ENCODE measurements at regions not wholly inside any gene's neighbourhood (a gene's known extent, or its start where the extent isn't known, plus 50 kb on each side); places are given as distances from the start of the nearest gene placed in this dataset.

GRCh38 chr6:93554018-93554417, 134.7 kb upstream of the EPHA7 start:
- H3K9me3 ChIP-seq = no peaks in the 10 kb centered on the region
- 90 to 94% methylated on average over 2 of the region's 2 CpGs for WGBS, 2 donors
- H3K27me3 ChIP-seq = no peaks in the 10 kb centered on the region
- TF ChIP-seq POLR2A (IDR thresholded peaks at IDR 0.05) (no peak), EP300 (IDR thresholded peaks at IDR 0.05) (no peak), CTCF (IDR thresholded peaks at IDR 0.05) (no peak)
- H3K36me3 ChIP-seq = no peaks in the 10 kb centered on the region
- H3K4me3 ChIP-seq = no peak overlapping the region
- no peak overlapping the region for H3K27ac ChIP-seq
- H3K4me1 ChIP-seq = no peaks in the 10 kb centered on the region
- no peak for DNase-seq (ENCODE audit: low spot score in 2 of 2)

GRCh38 chr6:93550551-93551276, 131.4 kb upstream of the EPHA7 start:
- Histone ChIP-seq H3K27ac (no peak overlapping the region), H3K4me1 (no peaks in the 10 kb centered on the region), H3K36me3 (no peaks in the 10 kb centered on the region), H3K4me3 (no peak overlapping the region), H3K27me3 (no peaks in the 10 kb centered on the region), H3K9me3 (no peaks in the 10 kb centered on the region)
- TF ChIP-seq EP300 (IDR thresholded peaks at IDR 0.05) (no peak), CTCF (IDR thresholded peaks at IDR 0.05) (no peak)
- DNase-seq (ENCODE audit: low spot score in 2 of 2) = no peak

- H3K27me3 ChIP-seq = no peaks in the 10 kb centered on the region
- no peaks in the 10 kb centered on the region for H3K36me3 ChIP-seq
- H3K9me3 ChIP-seq = no peaks in the 10 kb centered on the region
- 65 to 68% methylated on average over 2 of the region's 2 CpGs for WGBS, 2 donors
- H3K4me1 ChIP-seq = no peaks in the 10 kb centered on the region
- no peak for TF ChIP-seq POLR2A (IDR thresholded peaks at IDR 0.05)
- no peak for TF ChIP-seq CTCF (IDR thresholded peaks at IDR 0.05)
- TF ChIP-seq EP300 (IDR thresholded peaks at IDR 0.05) = no peak
- DNase-seq (ENCODE audit: low spot score in 2 of 2) = no peak
- H3K27ac ChIP-seq = no peak overlapping the region
- no peak overlapping the region for H3K4me3 ChIP-seq
These were observed 130.5 kb upstream of the EPHA7 start for GRCh38 chr6:93549868-93550267.

GRCh38 chr6:93524671-93525451, 105.5 kb upstream of the EPHA7 start:
- Histone ChIP-seq H3K36me3 (no peaks in the 10 kb centered on the region), H3K4me3 (no peak overlapping the region), H3K4me1 (no peaks in the 10 kb centered on the region), H3K27me3 (no peaks in the 10 kb centered on the region), H3K9me3 (no peaks in the 10 kb centered on the region), H3K27ac (no peak overlapping the region)
- WGBS, 2 donors = 77 to 79% methylated on average over 6 of the region's 6 CpGs
- no peak for DNase-seq (ENCODE audit: low spot score in 2 of 2)
- TF ChIP-seq EP300 (IDR thresholded peaks at IDR 0.05) (no peak), POLR2A (IDR thresholded peaks at IDR 0.05) (no peak), CTCF (IDR thresholded peaks at IDR 0.05) (no peak)

GRCh38 chr6:93523365-93523764, 104.0 kb upstream of the EPHA7 start:
- WGBS, 2 donors = 68 to 78% methylated on average over 1 of the region's 1 CpG
- no peak for TF ChIP-seq POLR2A (IDR thresholded peaks at IDR 0.05)
- TF ChIP-seq EP300 (IDR thresholded peaks at IDR 0.05) = no peak
- TF ChIP-seq CTCF (IDR thresholded peaks at IDR 0.05) = no peak
- Histone ChIP-seq H3K27me3 (no peaks in the 10 kb centered on the region), H3K36me3 (no peaks in the 10 kb centered on the region), H3K4me1 (no peaks in the 10 kb centered on the region), H3K4me3 (no peak overlapping the region), H3K9me3 (no peaks in the 10 kb centered on the region), H3K27ac (no peak overlapping the region)
- DNase-seq (ENCODE audit: low spot score in 2 of 2) = no peak

All from tibial nerve (tissue), 4 donors.